ENCODE measurements at regions not wholly inside any gene's neighbourhood (a gene's known extent, or its start where the extent isn't known, plus 50 kb on each side); places are given as distances from the start of the nearest gene placed in this dataset.

DNA sequence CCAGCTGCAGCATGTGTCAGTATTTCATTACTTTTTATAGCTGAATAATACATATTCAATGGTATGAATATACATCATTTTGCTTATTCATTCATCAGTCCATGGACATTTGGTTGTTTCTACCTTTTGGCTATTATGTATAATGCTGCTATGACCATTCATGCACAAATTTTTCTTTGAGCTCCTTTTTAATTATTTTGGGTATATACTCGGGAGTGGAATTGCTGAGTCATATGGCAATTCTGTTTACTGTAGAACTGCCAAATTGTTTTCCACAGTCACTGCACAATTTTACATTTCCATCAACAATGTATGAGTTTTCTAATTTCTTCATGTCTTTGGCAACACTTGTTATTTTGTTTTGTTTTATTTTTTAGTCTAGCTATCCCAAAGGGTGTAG lies 405.9 kb upstream of the PITX2 start:
- TF ChIP-seq, protein P1, sequence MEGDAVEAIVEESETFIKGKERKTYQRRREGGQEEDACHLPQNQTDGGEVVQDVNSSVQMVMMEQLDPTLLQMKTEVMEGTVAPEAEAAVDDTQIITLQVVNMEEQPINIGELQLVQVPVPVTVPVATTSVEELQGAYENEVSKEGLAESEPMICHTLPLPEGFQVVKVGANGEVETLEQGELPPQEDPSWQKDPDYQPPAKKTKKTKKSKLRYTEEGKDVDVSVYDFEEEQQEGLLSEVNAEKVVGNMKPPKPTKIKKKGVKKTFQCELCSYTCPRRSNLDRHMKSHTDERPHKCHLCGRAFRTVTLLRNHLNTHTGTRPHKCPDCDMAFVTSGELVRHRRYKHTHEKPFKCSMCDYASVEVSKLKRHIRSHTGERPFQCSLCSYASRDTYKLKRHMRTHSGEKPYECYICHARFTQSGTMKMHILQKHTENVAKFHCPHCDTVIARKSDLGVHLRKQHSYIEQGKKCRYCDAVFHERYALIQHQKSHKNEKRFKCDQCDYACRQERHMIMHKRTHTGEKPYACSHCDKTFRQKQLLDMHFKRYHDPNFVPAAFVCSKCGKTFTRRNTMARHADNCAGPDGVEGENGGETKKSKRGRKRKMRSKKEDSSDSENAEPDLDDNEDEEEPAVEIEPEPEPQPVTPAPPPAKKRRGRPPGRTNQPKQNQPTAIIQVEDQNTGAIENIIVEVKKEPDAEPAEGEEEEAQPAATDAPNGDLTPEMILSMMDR (IDR thresholded peaks at IDR 0.05; ENCODE audit: low read depth, low read length, missing input control) = no peak
- TF ChIP-seq YY1 (IDR thresholded peaks at IDR 0.05) (no peak), SP1 (IDR thresholded peaks at IDR 0.05) (no peak), JUND (IDR thresholded peaks at IDR 0.05) (no peak), FOXA2 (IDR thresholded peaks at IDR 0.05) (no peak), TAF1 (conservative IDR thresholded peaks at IDR 0.05) (no peak), RAD21 (IDR thresholded peaks at IDR 0.05) (no peak), HNF4G (IDR thresholded peaks at IDR 0.05) (no peak), GABPA (IDR thresholded peaks at IDR 0.05 in 1 of 2, conservative IDR thresholded peaks at IDR 0.05 in 1 of 2) (no peak)
- TF ChIP-seq, protein P2, sequence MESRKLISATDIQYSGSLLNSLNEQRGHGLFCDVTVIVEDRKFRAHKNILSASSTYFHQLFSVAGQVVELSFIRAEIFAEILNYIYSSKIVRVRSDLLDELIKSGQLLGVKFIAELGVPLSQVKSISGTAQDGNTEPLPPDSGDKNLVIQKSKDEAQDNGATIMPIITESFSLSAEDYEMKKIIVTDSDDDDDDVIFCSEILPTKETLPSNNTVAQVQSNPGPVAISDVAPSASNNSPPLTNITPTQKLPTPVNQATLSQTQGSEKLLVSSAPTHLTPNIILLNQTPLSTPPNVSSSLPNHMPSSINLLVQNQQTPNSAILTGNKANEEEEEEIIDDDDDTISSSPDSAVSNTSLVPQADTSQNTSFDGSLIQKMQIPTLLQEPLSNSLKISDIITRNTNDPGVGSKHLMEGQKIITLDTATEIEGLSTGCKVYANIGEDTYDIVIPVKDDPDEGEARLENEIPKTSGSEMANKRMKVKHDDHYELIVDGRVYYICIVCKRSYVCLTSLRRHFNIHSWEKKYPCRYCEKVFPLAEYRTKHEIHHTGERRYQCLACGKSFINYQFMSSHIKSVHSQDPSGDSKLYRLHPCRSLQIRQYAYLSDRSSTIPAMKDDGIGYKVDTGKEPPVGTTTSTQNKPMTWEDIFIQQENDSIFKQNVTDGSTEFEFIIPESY (IDR thresholded peaks at IDR 0.05) = no peak
- TF ChIP-seq, protein P3, sequence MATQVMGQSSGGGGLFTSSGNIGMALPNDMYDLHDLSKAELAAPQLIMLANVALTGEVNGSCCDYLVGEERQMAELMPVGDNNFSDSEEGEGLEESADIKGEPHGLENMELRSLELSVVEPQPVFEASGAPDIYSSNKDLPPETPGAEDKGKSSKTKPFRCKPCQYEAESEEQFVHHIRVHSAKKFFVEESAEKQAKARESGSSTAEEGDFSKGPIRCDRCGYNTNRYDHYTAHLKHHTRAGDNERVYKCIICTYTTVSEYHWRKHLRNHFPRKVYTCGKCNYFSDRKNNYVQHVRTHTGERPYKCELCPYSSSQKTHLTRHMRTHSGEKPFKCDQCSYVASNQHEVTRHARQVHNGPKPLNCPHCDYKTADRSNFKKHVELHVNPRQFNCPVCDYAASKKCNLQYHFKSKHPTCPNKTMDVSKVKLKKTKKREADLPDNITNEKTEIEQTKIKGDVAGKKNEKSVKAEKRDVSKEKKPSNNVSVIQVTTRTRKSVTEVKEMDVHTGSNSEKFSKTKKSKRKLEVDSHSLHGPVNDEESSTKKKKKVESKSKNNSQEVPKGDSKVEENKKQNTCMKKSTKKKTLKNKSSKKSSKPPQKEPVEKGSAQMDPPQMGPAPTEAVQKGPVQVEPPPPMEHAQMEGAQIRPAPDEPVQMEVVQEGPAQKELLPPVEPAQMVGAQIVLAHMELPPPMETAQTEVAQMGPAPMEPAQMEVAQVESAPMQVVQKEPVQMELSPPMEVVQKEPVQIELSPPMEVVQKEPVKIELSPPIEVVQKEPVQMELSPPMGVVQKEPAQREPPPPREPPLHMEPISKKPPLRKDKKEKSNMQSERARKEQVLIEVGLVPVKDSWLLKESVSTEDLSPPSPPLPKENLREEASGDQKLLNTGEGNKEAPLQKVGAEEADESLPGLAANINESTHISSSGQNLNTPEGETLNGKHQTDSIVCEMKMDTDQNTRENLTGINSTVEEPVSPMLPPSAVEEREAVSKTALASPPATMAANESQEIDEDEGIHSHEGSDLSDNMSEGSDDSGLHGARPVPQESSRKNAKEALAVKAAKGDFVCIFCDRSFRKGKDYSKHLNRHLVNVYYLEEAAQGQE (IDR thresholded peaks at IDR 0.05) = no peak
- TF ChIP-seq, protein P4, sequence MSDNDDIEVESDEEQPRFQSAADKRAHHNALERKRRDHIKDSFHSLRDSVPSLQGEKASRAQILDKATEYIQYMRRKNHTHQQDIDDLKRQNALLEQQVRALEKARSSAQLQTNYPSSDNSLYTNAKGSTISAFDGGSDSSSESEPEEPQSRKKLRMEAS (IDR thresholded peaks at IDR 0.05) = no peak

Measured in liver (tissue), 3 donors.